Tongue (tissue), 1 donor: ENCODE measurements at regions not wholly inside any gene's neighbourhood (a gene's known extent, or its start where the extent isn't known, plus 50 kb on each side); places are given as distances from the start of the nearest gene placed in this dataset.

Experiments used
- DNase-seq: peaks from one replicate; pipeline ENCODE4 v3.0.0-alpha.2; 2015

GRCh38 chr4:30783751-30784150 lies 63.6 kb downstream of the PCDH7 start:
- no peak for DNase-seq

GRCh38 chr4:30789219-30789671 lies 69.1 kb downstream of the PCDH7 start:
- DNase-seq = no peak

GRCh38 chr4:30790123-30790522 lies 70.0 kb downstream of the PCDH7 start:
- DNase-seq = no peak

GRCh38 chr4:30790998-30791397 lies 70.8 kb downstream of the PCDH7 start:
- DNase-seq = no peak

DNA sequence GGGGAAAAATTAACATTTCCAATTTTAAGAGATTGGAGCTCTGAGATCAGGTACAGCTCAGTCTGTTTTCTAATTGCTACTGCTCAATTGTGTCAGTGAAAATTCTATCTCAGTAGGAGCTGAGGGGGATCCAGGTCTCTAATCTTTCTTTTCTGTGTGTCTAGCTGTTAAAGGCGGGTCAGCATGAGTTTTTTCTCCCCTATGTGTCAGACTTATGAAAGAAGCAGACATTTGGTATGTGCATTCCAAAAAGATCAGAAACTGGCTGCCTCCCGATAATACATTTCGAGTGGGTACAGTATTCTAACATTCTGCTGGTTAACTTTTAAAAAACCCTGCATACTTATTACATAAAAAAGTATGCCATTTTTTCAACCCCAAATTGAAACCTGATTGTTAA lies 72.4 kb downstream of the PCDH7 start:
- no peak for DNase-seq

DNA sequence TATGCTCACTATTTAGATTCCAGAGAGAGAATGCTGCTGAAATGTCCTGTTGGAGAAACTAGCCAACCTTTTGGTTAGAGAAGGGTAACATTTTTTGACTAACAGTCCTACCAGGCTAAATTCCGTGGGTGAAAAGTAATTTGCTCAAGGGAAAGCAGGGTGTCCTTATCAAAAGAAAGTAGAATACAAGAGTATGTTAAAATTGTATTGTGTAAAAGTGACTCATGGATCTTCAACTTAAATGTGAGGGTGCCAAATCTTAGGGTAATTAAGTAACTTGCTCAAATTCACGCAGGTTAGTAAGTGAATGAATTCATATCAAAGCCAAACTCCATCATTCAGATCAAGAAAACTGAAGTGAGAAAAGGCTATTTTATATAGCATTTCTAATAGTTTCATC lies 81.7 kb downstream of the PCDH7 start:
- DNase-seq = no peak

DNA sequence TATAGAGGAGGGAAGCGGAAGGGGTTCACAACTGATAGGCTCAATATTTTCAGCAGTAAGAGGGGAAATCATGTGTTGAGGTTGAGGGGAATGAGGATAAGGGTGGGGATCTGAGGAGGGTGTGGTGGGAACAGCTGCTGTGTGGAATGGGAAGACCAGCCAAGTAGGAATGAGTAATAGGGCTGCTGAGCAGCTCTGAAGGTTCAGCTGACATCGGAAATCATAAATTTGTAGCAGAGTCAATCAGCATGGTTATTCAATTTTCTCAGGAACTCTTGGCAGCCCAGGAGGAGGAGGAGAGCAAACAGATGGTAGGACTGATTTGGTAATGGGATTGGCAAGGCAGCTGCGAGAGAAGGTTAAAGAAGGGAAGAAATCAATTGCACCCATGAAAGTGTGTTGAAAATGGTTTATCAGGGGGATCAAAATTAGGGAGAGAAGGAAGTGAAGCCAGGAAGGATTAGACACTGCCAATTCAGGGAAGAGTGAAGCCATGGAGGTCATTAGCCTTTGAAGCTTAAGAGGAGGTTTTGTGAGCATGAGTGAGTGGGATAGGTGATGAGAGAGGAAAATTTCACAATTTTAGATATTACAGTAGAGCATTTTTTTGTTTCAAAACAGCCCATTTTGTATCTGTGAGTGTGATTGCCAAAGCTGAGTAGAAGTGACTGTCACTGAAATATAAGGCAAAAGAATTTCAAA lies 82.6 kb downstream of the PCDH7 start:
- DNase-seq = peak; percentile 93

GRCh38 chr4:30808276-30808675 lies 88.1 kb downstream of the PCDH7 start:
- DNase-seq = no peak

DNA sequence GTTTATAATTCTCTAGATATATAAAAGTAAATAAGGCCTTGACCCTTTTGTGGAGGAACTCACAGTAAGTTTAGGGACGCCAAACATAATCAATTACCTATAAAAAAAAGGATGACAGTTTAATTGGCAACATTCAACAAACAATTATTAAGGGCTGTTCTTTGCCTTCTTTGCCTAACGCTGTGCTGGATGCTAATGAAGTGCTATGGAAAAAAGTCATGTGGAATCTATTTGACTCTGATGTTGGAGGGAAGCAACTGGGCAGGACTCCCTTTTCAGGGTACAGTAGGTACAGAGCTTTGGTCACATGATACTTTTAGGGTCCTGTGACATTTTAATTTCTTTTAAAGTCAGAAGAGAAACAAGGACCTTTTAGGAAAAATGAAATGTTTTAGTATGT lies 91.1 kb downstream of the PCDH7 start:
- DNase-seq = no peak

- no peak for DNase-seq
Observed at GRCh38 chr4:30815685-30816084, 95.5 kb downstream of the PCDH7 start.

DNA sequence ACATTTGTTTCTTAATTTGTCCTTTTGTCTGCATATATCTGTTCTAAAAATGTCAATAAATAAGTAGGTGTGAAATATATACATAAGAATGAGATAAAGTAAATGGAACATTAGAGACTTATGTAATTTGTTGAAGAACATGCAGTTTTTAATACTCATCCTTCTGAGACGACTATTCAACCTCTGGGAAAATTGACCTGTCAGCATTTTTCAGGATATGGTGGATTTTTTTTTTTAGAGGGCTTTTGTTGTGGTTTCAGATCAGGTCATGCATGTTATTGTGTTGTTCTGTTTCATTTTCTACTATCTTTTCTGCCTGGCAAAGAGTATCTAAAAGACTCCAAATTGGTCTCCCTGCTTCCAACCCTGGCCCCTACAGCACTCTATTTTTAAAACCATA lies 97.3 kb downstream of the PCDH7 start:
- DNase-seq = no peak

DNA sequence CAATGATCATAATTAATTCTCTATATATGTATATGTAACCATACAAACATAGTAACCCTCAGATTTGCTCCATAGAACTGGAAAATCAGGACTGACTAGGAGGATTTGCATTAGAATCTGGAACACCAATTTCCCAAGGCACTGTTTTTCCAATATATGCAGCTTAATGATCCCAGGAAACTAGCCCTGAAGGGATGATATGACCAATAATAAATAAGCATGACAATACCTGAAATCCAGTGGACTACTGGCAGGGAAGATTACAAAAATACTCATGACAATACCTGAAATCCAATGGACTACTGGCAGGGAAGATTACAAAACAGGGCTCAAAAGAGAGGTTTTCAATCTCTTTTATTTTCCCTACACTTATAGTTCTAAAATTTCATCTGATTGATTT lies 98.4 kb downstream of the PCDH7 start:
- DNase-seq = no peak

GRCh38 chr4:30821275-30821674 lies 101.1 kb downstream of the PCDH7 start:
- no peak for DNase-seq

- peak; percentile 16 for DNase-seq
Observed at GRCh38 chr4:30821859-30822612, 101.9 kb downstream of the PCDH7 start.

DNA sequence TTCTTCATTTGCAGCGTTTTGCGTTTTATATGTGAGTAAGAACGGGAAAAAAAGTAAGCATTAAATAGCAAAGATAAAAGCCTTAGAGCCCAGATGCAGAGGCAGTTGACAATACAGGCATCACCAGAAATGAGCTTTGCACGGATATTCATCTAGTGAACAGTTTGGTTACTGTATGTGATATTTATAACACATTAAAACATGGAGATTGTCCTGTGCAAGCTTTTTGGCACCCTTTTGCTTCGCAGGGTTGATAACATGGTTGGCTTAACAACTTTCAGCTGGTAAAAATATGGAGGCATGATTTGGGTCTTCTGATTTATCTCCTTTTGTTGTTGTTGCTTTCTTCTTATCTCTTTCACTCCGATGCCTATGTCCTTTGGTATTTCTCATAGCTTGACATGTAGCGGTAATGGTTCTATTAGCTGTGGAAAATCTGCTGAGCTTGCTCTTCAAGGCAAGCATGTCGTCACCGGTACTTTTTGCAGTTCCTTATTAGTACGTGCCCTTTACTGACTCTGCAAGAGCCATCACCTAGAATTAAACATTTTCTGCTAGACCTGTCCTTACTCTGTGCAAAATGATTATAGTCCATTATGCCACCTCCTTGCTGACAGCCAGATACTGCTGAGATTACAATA lies 102.9 kb downstream of the PCDH7 start:
- DNase-seq = no peak

- no peak for DNase-seq
Observed at GRCh38 chr4:30825008-30825770, 105.0 kb downstream of the PCDH7 start.

DNA sequence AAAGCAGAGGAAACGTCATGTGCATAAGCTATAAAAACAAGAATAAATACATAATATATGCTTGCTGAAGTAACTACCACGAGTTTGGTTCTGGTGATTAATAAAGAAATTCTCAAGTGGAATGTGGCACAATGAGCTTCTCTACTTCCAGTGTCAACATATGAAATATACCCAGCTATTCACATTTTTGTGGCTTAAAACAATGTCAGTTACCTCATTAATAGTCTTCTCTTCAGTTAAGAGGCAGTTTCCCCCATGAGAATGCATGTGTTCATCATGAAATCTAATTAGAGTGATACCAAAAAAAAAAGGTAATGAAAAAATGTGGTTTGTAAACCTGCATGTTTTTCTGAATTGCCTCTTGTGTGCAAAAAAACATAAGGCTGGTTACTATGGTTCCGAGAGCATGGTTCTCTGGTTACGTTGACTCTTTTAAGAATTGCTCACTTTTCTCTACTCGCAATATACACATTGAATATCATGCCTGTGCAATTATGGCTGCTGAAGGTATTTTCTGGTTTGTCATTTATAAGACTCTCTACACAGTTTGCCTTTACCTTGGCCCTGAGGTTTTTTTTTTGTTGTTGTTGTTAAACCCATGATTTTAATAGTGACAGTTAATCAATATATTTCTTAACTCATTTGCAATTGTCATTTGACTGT lies 108.2 kb downstream of the PCDH7 start:
- no peak for DNase-seq

DNA sequence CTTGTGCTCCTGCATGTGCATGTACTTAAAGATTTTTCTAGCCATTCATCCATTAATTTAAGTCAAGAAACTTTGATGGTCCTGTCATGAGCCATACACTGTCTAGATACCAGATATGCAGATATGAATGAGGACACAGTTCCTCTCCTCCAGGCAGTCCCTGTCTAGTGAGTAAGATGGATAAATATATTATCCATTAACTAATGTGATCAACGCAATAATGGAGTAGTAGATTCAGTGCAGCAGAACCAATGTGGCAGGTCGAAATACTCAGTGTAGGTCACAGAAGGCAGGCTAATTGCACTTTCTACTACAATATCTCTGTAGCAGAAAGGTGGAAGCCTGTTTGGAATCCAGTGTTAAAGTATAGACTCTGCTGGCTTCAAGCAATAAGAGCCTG lies 112.5 kb downstream of the PCDH7 start:
- no peak for DNase-seq

GRCh38 chr4:30833206-30833605 lies 113.0 kb downstream of the PCDH7 start:
- no peak for DNase-seq

- DNase-seq = no peak
Observed at GRCh38 chr4:30835044-30835443, 114.9 kb downstream of the PCDH7 start.

- DNase-seq = no peak
Observed at GRCh38 chr4:30836231-30836630, 116.1 kb downstream of the PCDH7 start.

DNA sequence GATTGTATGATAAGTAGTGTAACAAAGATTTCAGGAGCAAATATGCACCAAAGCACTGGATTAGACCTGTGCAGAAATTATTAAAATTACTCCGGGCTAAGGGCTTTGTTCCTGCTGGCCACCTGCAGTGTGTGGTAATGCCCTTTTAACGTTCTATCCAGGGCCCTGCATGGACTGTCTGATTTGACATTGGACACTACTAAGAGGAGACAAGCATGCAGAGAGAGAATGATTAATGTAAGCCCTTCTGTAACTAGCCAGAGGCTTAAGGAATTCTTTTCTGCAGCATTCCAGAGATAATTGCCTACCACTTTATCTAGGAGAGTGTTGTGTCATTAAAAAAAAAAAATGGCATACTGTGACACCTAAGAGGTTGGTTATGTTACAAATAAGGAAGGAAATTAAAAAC lies 117.0 kb downstream of the PCDH7 start:
- DNase-seq = peak; percentile 14
